NCI-H1092 treated with DMSO at 0.1 percent for 48 hours (cell line): ENCODE measurements at regions not wholly inside any gene's neighbourhood (a gene's known extent, or its start where the extent isn't known, plus 50 kb on each side); places are given as distances from the start of the nearest gene placed in this dataset.
A peak's percentile ranks its signal among the peaks of the same experiment; 100 is the strongest.

Source experiments
- DNase-seq: peaks from one replicate; lab custom pipeline; 2025; lab: John Stamatoyannopoulos, UW

GRCh38 chrX:22325096-22325495 lies 52.4 kb downstream of the CBLL2 start:
- DNase-seq: no peak

GRCh38 chrX:22329783-22330182 lies 57.1 kb downstream of the CBLL2 start:
- DNase-seq: no peak

- DNase-seq: no peak
Measured at GRCh38 chrX:22338740-22339139, 66.0 kb downstream of the CBLL2 start.

- DNase-seq: no peak
Measured at GRCh38 chrX:22339459-22339858, 66.7 kb downstream of the CBLL2 start.

GRCh38 chrX:22340022-22340616 lies 67.4 kb downstream of the CBLL2 start:
- DNase-seq: no peak

GRCh38 chrX:22343192-22343591 lies 70.5 kb downstream of the CBLL2 start:
- DNase-seq: no peak

- no peak for DNase-seq
Measured at GRCh38 chrX:22345884-22346283, 73.2 kb downstream of the CBLL2 start.

GRCh38 chrX:22347491-22347890 lies 74.8 kb downstream of the CBLL2 start:
- DNase-seq: no peak

- no peak for DNase-seq
Measured at GRCh38 chrX:22349116-22349515, 76.4 kb downstream of the CBLL2 start.

GRCh38 chrX:22351076-22351475 lies 78.4 kb downstream of the CBLL2 start:
- no peak for DNase-seq

- DNase-seq: no peak
Measured at GRCh38 chrX:22351966-22352365, 79.3 kb downstream of the CBLL2 start.

- DNase-seq: no peak
Measured at GRCh38 chrX:22357621-22358020, 84.9 kb downstream of the CBLL2 start.

GRCh38 chrX:22360129-22360528 lies 87.4 kb downstream of the CBLL2 start:
- DNase-seq: no peak

GRCh38 chrX:22365460-22365859 lies 92.7 kb downstream of the CBLL2 start:
- DNase-seq: no peak

GRCh38 chrX:22366166-22366702 lies 93.5 kb downstream of the CBLL2 start:
- DNase-seq: no peak

GRCh38 chrX:22366906-22367305 lies 94.2 kb downstream of the CBLL2 start:
- no peak for DNase-seq

GRCh38 chrX:22373094-22373493 lies 100.4 kb downstream of the CBLL2 start:
- no peak for DNase-seq

GRCh38 chrX:22373766-22374165 lies 101.1 kb downstream of the CBLL2 start:
- no peak for DNase-seq

GRCh38 chrX:22376369-22376768 lies 103.7 kb downstream of the CBLL2 start:
- DNase-seq: no peak

GRCh38 chrX:22378296-22378695 lies 105.6 kb downstream of the CBLL2 start:
- DNase-seq: no peak

GRCh38 chrX:22383988-22384387 lies 111.3 kb downstream of the CBLL2 start:
- DNase-seq: no peak

- peak; percentile 81 for DNase-seq
Measured at GRCh38 chrX:22389556-22390179, 117.0 kb downstream of the CBLL2 start.

- DNase-seq: no peak
Measured at GRCh38 chrX:22392133-22392948, 119.6 kb downstream of the CBLL2 start.
